Activated CD4-positive, alpha-beta memory T cell treated with anti-CD3 and anti-CD28 coated beads, Interleukin-2, amount 10 ng/mL, durations not matched to agents 7 days and 5 days (primary cell): ENCODE measurements at regions not wholly inside any gene's neighbourhood (a gene's known extent, or its start where the extent isn't known, plus 50 kb on each side); places are given as distances from the start of the nearest gene placed in this dataset.

Experiments
- CTCF ChIA-PET: fragments of 350-600 bp; sonication (Branson Sonifier 250); formaldehyde crosslinking; loops from one replicate; lab custom pipeline; 2021; ENCODE audit warnings: antibody characterized with exemption, inconsistent platforms; lab: Charles Lee
- POLR2A ChIA-PET: fragments of 350-600 bp; sonication (Branson Sonifier 250); formaldehyde crosslinking; loops from one replicate; lab custom pipeline; 2021; ENCODE audit warnings: antibody characterized with exemption; lab: Charles Lee
- DNase-seq: peaks from one replicate; pipeline ENCODE4 v3.0.0-alpha.2; 2020
- H3K27ac Mint-ChIP-seq: one replicate; pipeline ENCODE4 v1.8.0; 2021; ENCODE audit warnings: mild to moderate bottlenecking, mixed read lengths
- H3K27me3 Mint-ChIP-seq: one replicate; pipeline ENCODE4 v1.8.0; 2021; ENCODE audit warnings: mixed read lengths
- H3K36me3 Mint-ChIP-seq: one replicate; pipeline ENCODE4 v1.8.0; 2021; ENCODE audit warnings: low read depth, mixed read lengths
- H3K4me1 Mint-ChIP-seq: one replicate; pipeline ENCODE4 v1.8.0; 2021; ENCODE audit warnings: mixed read lengths
- H3K4me3 Mint-ChIP-seq: one replicate; pipeline ENCODE4 v1.8.0; 2021; ENCODE audit warnings: mild to moderate bottlenecking, mixed read lengths
- H3K9me3 Mint-ChIP-seq: one replicate; pipeline ENCODE4 v1.8.0; 2021; ENCODE audit warnings: mixed read lengths

GRCh38 chr5:58275516-58275915, 184.4 kb downstream of the PLK2 start:
- no peak overlapping the region for H3K4me3 Mint-ChIP-seq
- H3K27me3 Mint-ChIP-seq = no peaks in the 10 kb centered on the region
- no peaks in the 10 kb centered on the region for H3K9me3 Mint-ChIP-seq
- no peak overlapping the region for H3K27ac Mint-ChIP-seq
- ChIA-PET CTCF (no interaction called here), POLR2A (no interaction called here)
- no peak for DNase-seq
- peaks cover 2% of the 10 kb centered on the region for H3K4me1 Mint-ChIP-seq
- no peaks in the 10 kb centered on the region for H3K36me3 Mint-ChIP-seq

GRCh38 chr5:58274191-58274590, 185.7 kb downstream of the PLK2 start:
- no peak for DNase-seq
- ChIA-PET CTCF (no interaction called here), POLR2A (no interaction called here)
- Mint-ChIP-seq H3K27ac (no peak overlapping the region), H3K9me3 (no peaks in the 10 kb centered on the region), H3K4me1 (peaks cover 2% of the 10 kb centered on the region), H3K36me3 (no peaks in the 10 kb centered on the region), H3K27me3 (no peaks in the 10 kb centered on the region), H3K4me3 (no peak overlapping the region)

- ChIA-PET CTCF (no interaction called here), POLR2A (no interaction called here)
- Mint-ChIP-seq H3K4me3 (no peak overlapping the region), H3K9me3 (no peaks in the 10 kb centered on the region), H3K36me3 (no peaks in the 10 kb centered on the region), H3K27ac (no peak overlapping the region), H3K4me1 (no peaks in the 10 kb centered on the region), H3K27me3 (no peaks in the 10 kb centered on the region)
- DNase-seq = no peak
Observed at GRCh38 chr5:58273711-58274110, 186.2 kb downstream of the PLK2 start.

GRCh38 chr5:58268268-58268667, 191.6 kb downstream of the PLK2 start:
- H3K9me3 Mint-ChIP-seq = no peaks in the 10 kb centered on the region
- CTCF ChIA-PET = no interaction called here
- no peak overlapping the region for H3K4me3 Mint-ChIP-seq
- no peaks in the 10 kb centered on the region for H3K36me3 Mint-ChIP-seq
- H3K4me1 Mint-ChIP-seq = no peaks in the 10 kb centered on the region
- peaks cover 1% of the 10 kb centered on the region for H3K27me3 Mint-ChIP-seq
- H3K27ac Mint-ChIP-seq = no peak overlapping the region
- POLR2A ChIA-PET = no interaction called here
- no peak for DNase-seq

DNA sequence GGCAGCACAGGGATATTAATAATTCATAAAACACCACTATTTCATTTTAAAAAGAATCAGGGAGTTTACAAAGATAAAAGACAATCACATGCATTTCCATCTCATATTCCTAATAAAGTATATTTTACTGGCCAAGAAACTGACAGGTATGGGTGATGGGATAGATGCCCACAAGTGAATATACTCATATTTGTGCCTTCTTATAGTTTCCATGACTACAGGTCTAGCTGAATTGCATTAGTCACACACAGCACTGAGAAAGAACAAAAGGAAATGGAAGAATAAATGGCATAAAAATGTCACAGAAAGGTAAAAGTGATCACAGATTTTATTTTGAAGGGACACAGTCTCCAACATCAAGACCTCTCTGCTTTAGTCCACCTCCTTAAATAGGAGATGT, 193.5 kb downstream of the PLK2 start:
- no peaks in the 10 kb centered on the region for H3K36me3 Mint-ChIP-seq
- H3K27ac Mint-ChIP-seq = no peak overlapping the region
- H3K4me3 Mint-ChIP-seq = no peak overlapping the region
- no peaks in the 10 kb centered on the region for H3K4me1 Mint-ChIP-seq
- H3K27me3 Mint-ChIP-seq = peaks cover 1% of the 10 kb centered on the region
- ChIA-PET POLR2A (no interaction called here), CTCF (no interaction called here)
- no peak for DNase-seq
- no peaks in the 10 kb centered on the region for H3K9me3 Mint-ChIP-seq

GRCh38 chr5:58265246-58265930, 194.5 kb downstream of the PLK2 start:
- H3K27ac Mint-ChIP-seq = no peak overlapping the region
- peaks cover 1% of the 10 kb centered on the region for H3K27me3 Mint-ChIP-seq
- H3K9me3 Mint-ChIP-seq = no peaks in the 10 kb centered on the region
- no peak overlapping the region for H3K4me3 Mint-ChIP-seq
- DNase-seq = no peak
- H3K4me1 Mint-ChIP-seq = no peaks in the 10 kb centered on the region
- no peaks in the 10 kb centered on the region for H3K36me3 Mint-ChIP-seq
- ChIA-PET CTCF (no interaction called here), POLR2A (no interaction called here)

GRCh38 chr5:58264276-58264675, 195.6 kb downstream of the PLK2 start:
- Mint-ChIP-seq H3K36me3 (no peaks in the 10 kb centered on the region), H3K9me3 (no peaks in the 10 kb centered on the region), H3K4me1 (no peaks in the 10 kb centered on the region), H3K27me3 (peaks cover 1% of the 10 kb centered on the region), H3K27ac (no peak overlapping the region), H3K4me3 (no peak overlapping the region)
- ChIA-PET CTCF (no interaction called here), POLR2A (no interaction called here)
- no peak for DNase-seq

- ChIA-PET CTCF (no interaction called here), POLR2A (no interaction called here)
- no peak overlapping the region for H3K27ac Mint-ChIP-seq
- no peaks in the 10 kb centered on the region for H3K9me3 Mint-ChIP-seq
- DNase-seq = no peak
- H3K4me1 Mint-ChIP-seq = no peaks in the 10 kb centered on the region
- H3K27me3 Mint-ChIP-seq = peaks cover 1% of the 10 kb centered on the region
- no peaks in the 10 kb centered on the region for H3K36me3 Mint-ChIP-seq
- no peak overlapping the region for H3K4me3 Mint-ChIP-seq
Observed at GRCh38 chr5:58263296-58263695, 196.6 kb downstream of the PLK2 start.

DNA sequence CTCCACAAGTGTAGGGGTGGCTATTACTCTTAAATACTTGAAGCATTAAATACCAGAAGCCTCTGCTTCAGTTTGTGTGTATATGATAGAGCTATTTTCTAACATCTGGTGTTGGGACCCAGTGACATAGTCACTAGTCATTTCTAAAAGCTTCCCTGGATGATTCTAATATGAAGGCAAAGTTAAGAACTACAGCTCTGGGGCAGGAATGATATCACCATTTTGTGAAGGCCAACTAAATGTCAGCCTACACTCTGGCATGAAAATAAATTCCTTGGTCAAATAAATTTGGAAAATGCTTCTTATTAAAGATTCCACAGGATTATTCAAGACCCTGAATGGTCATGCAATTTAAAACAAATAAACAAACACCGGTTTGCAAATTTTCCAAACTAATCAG, 197.7 kb downstream of the PLK2 start:
- Mint-ChIP-seq H3K27ac (no peak overlapping the region), H3K36me3 (no peaks in the 10 kb centered on the region), H3K27me3 (peaks cover 1% of the 10 kb centered on the region), H3K4me1 (no peaks in the 10 kb centered on the region), H3K4me3 (no peak overlapping the region), H3K9me3 (no peaks in the 10 kb centered on the region)
- POLR2A ChIA-PET = no interaction called here
- CTCF ChIA-PET = no interaction called here
- DNase-seq = no peak

GRCh38 chr5:58261605-58262004, 198.3 kb downstream of the PLK2 start:
- H3K27me3 Mint-ChIP-seq = no peaks in the 10 kb centered on the region
- POLR2A ChIA-PET = no interaction called here
- H3K4me1 Mint-ChIP-seq = no peaks in the 10 kb centered on the region
- DNase-seq = no peak
- H3K9me3 Mint-ChIP-seq = no peaks in the 10 kb centered on the region
- H3K36me3 Mint-ChIP-seq = no peaks in the 10 kb centered on the region
- H3K27ac Mint-ChIP-seq = no peak overlapping the region
- no peak overlapping the region for H3K4me3 Mint-ChIP-seq
- CTCF ChIA-PET = no interaction called here

- ChIA-PET POLR2A (no interaction called here), CTCF (no interaction called here)
- no peak overlapping the region for H3K4me3 Mint-ChIP-seq
- no peaks in the 10 kb centered on the region for H3K4me1 Mint-ChIP-seq
- H3K27me3 Mint-ChIP-seq = no peaks in the 10 kb centered on the region
- H3K9me3 Mint-ChIP-seq = no peaks in the 10 kb centered on the region
- no peak for DNase-seq
- H3K27ac Mint-ChIP-seq = no peak overlapping the region
- H3K36me3 Mint-ChIP-seq = no peaks in the 10 kb centered on the region
Observed at GRCh38 chr5:58260243-58260642, 199.6 kb downstream of the PLK2 start.

DNA sequence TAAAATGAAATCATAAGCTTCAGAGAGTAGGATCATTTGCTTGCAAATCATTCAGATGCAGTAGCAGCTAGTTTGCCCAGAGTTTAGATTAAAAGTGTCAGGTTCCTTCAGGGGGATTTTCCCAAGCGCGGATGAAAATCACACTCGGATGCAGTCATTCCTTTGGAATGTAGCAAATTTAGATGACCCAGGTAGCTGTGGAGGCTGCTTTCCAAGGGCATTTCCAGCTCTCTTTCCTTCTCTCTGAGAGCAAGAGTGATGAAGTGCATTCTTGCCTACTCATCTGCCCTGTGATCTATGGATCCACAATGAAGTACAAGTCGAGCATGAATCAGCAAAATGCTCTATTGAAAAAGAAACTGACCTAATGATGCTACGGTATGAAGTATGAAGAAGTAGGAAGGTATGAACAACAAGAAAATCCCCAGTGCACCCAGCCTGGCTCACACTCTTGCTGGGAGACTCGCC, 200.2 kb downstream of the PLK2 start:
- POLR2A ChIA-PET = no interaction called here
- Mint-ChIP-seq H3K27me3 (no peaks in the 10 kb centered on the region), H3K36me3 (no peaks in the 10 kb centered on the region), H3K4me3 (no peak overlapping the region), H3K9me3 (no peaks in the 10 kb centered on the region), H3K4me1 (no peaks in the 10 kb centered on the region), H3K27ac (no peak overlapping the region)
- CTCF ChIA-PET = no interaction called here
- DNase-seq = no peak

- Mint-ChIP-seq H3K36me3 (no peaks in the 10 kb centered on the region), H3K27ac (no peak overlapping the region), H3K9me3 (no peaks in the 10 kb centered on the region), H3K27me3 (no peaks in the 10 kb centered on the region), H3K4me3 (no peak overlapping the region), H3K4me1 (no peaks in the 10 kb centered on the region)
- DNase-seq = no peak
- POLR2A ChIA-PET = no interaction called here
- CTCF ChIA-PET = no interaction called here
Observed at GRCh38 chr5:58258984-58259684, 200.8 kb downstream of the PLK2 start.

DNA sequence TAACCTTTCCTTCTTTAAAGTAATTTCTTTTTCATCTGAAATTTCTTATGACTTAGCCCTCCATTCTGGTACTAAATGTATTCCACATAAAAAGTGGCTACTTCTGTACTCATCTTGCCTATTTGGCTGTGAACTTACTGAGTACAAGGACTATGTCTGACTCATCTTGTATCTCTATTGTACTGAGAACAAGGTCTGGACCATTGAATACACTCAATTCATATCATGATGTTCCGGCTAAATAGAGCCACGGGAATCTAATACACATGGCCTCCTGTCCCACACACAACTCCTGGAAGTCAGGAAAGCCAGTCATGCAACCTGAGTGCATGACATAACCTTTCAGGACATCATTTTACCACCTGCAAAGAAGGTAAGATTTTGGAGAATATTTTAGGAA, 203.9 kb downstream of the PLK2 start:
- CTCF ChIA-PET = no interaction called here
- Mint-ChIP-seq H3K4me1 (no peaks in the 10 kb centered on the region), H3K36me3 (no peaks in the 10 kb centered on the region), H3K27ac (no peak overlapping the region), H3K4me3 (no peak overlapping the region), H3K9me3 (no peaks in the 10 kb centered on the region), H3K27me3 (no peaks in the 10 kb centered on the region)
- DNase-seq = no peak
- POLR2A ChIA-PET = no interaction called here
